ENCODE measurements at regions not wholly inside any gene's neighbourhood (a gene's known extent, or its start where the extent isn't known, plus 50 kb on each side); places are given as distances from the start of the nearest gene placed in this dataset.

DNA sequence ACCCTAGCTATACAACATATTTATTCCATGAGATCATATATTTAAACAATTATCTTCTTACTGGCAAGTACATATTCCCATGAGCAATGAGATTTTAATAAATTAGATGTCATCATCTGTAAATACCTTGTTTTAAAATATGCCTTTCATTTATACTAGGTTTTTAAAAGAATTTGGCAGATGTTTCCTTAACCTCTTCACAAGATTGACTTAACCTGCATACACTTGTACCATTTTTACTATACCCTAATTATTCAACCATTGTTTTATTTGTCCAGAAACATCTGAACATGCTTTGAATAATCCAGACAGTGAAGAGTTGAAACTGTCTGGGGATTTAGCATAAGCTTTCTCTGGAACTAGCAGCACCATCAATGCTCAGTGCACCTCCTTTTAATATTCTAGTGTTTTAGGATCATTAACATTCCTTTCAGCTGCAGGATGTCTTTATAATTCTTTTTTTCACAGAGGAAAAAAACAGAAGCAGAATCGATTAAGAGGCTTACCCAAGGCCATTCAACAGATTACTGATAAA is 188.0 kb upstream of the TENT5A start:
- Histone ChIP-seq H3K36me3 (replicated peaks in 1 of 2; ENCODE audit: insufficient read depth in 1 of 2, low read depth in 2 of 2) (no peaks in the 10 kb centered on the region), H3K9me3 (no peaks in the 10 kb centered on the region), H3K4me3 (no peak overlapping the region), H3K4me1 (peaks cover 40% of the 10 kb centered on the region), H3K27me3 (no peaks in the 10 kb centered on the region), H3K27ac (peak overlapping the region in 3 of 4 donors; percentile 55 to 83 (median 61))
- intact Hi-C loops (cut with DNase I), result no loop called here
- TF ChIP-seq POLR2A (IDR thresholded peaks at IDR 0.05) (no peak), CTCF (IDR thresholded peaks at IDR 0.05) (no peak)
- 5 to 13% methylated on average over 1 of the region's 1 CpG for WGBS, 2 donors
- no peak for ATAC-seq
- no peak for DNase-seq

- Histone ChIP-seq H3K9me3 (no peaks in the 10 kb centered on the region), H3K27ac (peak overlapping the region in 1 of 4 donors; percentile 82), H3K4me1 (peaks cover 40% of the 10 kb centered on the region), H3K36me3 (replicated peaks in 1 of 2; ENCODE audit: insufficient read depth in 1 of 2, low read depth in 2 of 2) (no peaks in the 10 kb centered on the region), H3K4me3 (no peak overlapping the region), H3K27me3 (no peaks in the 10 kb centered on the region)
- intact Hi-C loops (cut with DNase I), result no loop called here
- TF ChIP-seq CTCF (IDR thresholded peaks at IDR 0.05) (no peak), POLR2A (IDR thresholded peaks at IDR 0.05) (no peak)
- DNase-seq (no peak), ATAC-seq (no peak)
- 64 to 70% methylated on average over 3 of the region's 3 CpGs for WGBS, 2 donors
Measured at GRCh38 chr6:81939766-81940165, 187.3 kb upstream of the TENT5A start.

DNA sequence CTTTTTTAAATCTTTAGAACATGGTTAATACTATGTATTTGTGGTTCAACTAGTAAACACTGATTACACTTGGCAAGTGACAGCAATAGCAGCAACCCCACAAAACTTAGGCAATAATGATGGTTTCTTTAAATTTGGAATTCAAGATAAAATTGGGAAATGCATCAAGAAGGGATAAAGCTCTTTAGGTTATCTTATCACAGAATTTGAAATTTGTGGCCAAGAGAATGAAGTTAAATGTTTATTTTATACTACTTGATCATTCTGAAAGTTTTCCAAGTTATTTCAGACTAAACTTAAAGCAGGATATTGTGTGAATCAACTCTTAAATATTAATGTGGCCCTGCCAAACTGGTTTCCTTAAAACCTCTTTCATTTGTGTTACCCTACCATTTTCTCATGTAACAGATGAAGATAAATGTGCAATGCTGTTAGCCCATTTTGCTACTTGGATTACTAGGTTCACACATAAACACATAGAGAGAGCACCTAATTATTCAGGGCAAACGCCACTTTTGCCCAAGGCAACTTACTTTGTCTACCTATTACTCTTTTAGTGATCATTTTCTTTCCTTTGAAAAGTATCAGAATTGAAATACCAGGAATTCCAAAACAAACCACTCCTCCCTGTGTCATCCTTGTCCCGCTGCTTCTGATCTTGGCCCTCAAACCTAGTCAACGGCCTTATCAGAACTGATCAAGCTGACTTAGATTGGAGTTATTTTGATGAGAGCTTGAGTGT is 186.7 kb upstream of the TENT5A start:
- ATAC-seq (no peak), DNase-seq (no peak)
- TF ChIP-seq CTCF (IDR thresholded peaks at IDR 0.05) (no peak), POLR2A (IDR thresholded peaks at IDR 0.05) (no peak)
- Histone ChIP-seq H3K36me3 (replicated peaks in 1 of 2; ENCODE audit: insufficient read depth in 1 of 2, low read depth in 2 of 2) (no peaks in the 10 kb centered on the region), H3K27me3 (no peaks in the 10 kb centered on the region), H3K27ac (peak overlapping the region; percentile 33 to 82 (median 70)), H3K4me3 (no peak overlapping the region), H3K9me3 (no peaks in the 10 kb centered on the region), H3K4me1 (peaks cover 40% of the 10 kb centered on the region)
- WGBS, 2 donors, result 52 to 55% methylated on average over 3 of the region's 3 CpGs
- intact Hi-C loops (cut with DNase I), result no loop called here

GRCh38 chr6:81938014-81938856 is 185.8 kb upstream of the TENT5A start:
- Histone ChIP-seq H3K27me3 (no peaks in the 10 kb centered on the region), H3K27ac (peak overlapping the region; percentile 33 to 82 (median 70)), H3K4me1 (peaks cover 40% of the 10 kb centered on the region), H3K36me3 (replicated peaks in 1 of 2; ENCODE audit: insufficient read depth in 1 of 2, low read depth in 2 of 2) (no peaks in the 10 kb centered on the region), H3K9me3 (no peaks in the 10 kb centered on the region), H3K4me3 (no peak overlapping the region)
- no peak for TF ChIP-seq CTCF (IDR thresholded peaks at IDR 0.05)
- peak in 1 of 3 donors; percentile 6 for TF ChIP-seq POLR2A (IDR thresholded peaks at IDR 0.05)
- intact Hi-C loops (cut with DNase I), result no loop called here
- ATAC-seq, result peak; percentile 95
- DNase-seq, result peak in 3 of 4 donors; percentile 31 to 73 (median 59)
- WGBS, 2 donors, result 4 to 11% methylated on average over 4 of the region's 4 CpGs
